HG03565 (cell line): ENCODE measurements at regions not wholly inside any gene's neighbourhood (a gene's known extent, or its start where the extent isn't known, plus 50 kb on each side); places are given as distances from the start of the nearest gene placed in this dataset.
"Not testable (repeated sequence)": the region's sequence is repeated elsewhere in the genome, so short reads cannot be mapped to it uniquely, and the experiment has no call there.

ENCODE experiments used
- ATAC-seq: cut with Tn5 transposase; IDR thresholded peaks from one replicate; pipeline ENCODE4 v1.9.1; 2021; ENCODE audit warnings: mild to moderate bottlenecking, moderate library complexity; ENCODE audit not compliant: unreplicated experiment

- peak; percentile 72 for ATAC-seq
Measured at GRCh38 chr15:21718108-21718507, 159.4 kb downstream of the POTEB start.

- not testable (repeated sequence) for ATAC-seq
Measured at GRCh38 chr15:21717661-21718060, 159.9 kb downstream of the POTEB start.

GRCh38 chr15:21705480-21705879, 172.1 kb downstream of the POTEB start:
- ATAC-seq, result peak; percentile 89

- not testable (repeated sequence) for ATAC-seq
Measured at GRCh38 chr15:21698620-21699019, 178.9 kb downstream of the POTEB start.

GRCh38 chr15:21695089-21695488, 182.4 kb downstream of the POTEB start:
- not testable (repeated sequence) for ATAC-seq

GRCh38 chr15:21692471-21693102, 184.9 kb downstream of the POTEB start:
- not testable (repeated sequence) for ATAC-seq

- ATAC-seq, result peak; percentile 89
Measured at GRCh38 chr15:21656798-21657397, 216.6 kb upstream of the POTEB3 start.

GRCh38 chr15:21656114-21656746, 215.9 kb upstream of the POTEB3 start:
- ATAC-seq, result not testable (repeated sequence)

GRCh38 chr15:21653707-21654106, 213.4 kb upstream of the POTEB3 start:
- not testable (repeated sequence) for ATAC-seq

- ATAC-seq, result not testable (repeated sequence)
Measured at GRCh38 chr15:21638770-21639169, 198.5 kb upstream of the POTEB3 start.

GRCh38 chr15:21626694-21627093, 186.4 kb upstream of the POTEB3 start:
- ATAC-seq, result not testable (repeated sequence)

- not testable (repeated sequence) for ATAC-seq
Measured at GRCh38 chr15:21609223-21609622, 168.9 kb upstream of the POTEB3 start.

- ATAC-seq, result not testable (repeated sequence)
Measured at GRCh38 chr15:21565426-21565825, 125.1 kb upstream of the POTEB3 start.

GRCh38 chr15:21551809-21552208, 111.5 kb upstream of the POTEB3 start:
- ATAC-seq, result peak; percentile 97

GRCh38 chr15:21546182-21546903, 106.0 kb upstream of the POTEB3 start:
- not testable (repeated sequence) for ATAC-seq

GRCh38 chr15:21532785-21533184, 92.5 kb upstream of the POTEB3 start:
- not testable (repeated sequence) for ATAC-seq

- not testable (repeated sequence) for ATAC-seq
Measured at GRCh38 chr15:21516248-21516647, 75.9 kb upstream of the POTEB3 start.

- ATAC-seq, result not testable (repeated sequence)
Measured at GRCh38 chr15:21515296-21515695, 75.0 kb upstream of the POTEB3 start.

GRCh38 chr15:21503021-21503420, 62.7 kb upstream of the POTEB3 start:
- ATAC-seq, result not testable (repeated sequence)
